SKM-1 (cell line): ENCODE measurements at regions not wholly inside any gene's neighbourhood (a gene's known extent, or its start where the extent isn't known, plus 50 kb on each side); places are given as distances from the start of the nearest gene placed in this dataset.

Experiments
- DNase-seq: peaks from one replicate; lab custom pipeline; 2025; ENCODE audit not compliant: unreplicated experiment; lab: John Stamatoyannopoulos, UW

GRCh38 chr12:89906824-89907223 is 198.2 kb upstream of the ATP2B1 start:
- DNase-seq, result no peak

DNA sequence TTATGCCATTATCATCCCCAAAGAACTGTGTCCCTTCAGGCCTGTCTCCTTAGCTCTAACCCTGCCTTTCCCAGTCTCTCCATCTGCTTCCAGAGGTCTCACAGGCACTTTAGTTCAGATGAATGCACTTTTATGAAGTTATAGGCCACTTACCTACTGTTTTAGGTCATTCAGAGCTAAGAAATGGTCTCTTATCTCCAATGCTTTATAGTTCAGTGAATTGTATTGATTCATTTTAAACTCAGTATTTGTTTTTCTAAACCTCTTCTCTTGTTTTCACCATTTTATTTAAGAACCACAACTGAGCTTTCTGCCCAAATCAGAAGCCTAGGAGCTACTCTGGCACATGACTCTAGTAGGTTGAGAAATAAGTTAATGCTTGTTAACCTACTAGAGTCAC is 197.5 kb upstream of the ATP2B1 start:
- no peak for DNase-seq

- DNase-seq, result no peak
Measured at GRCh38 chr12:89901906-89902642, 193.4 kb upstream of the ATP2B1 start.

GRCh38 chr12:89901319-89901718 is 192.7 kb upstream of the ATP2B1 start:
- no peak for DNase-seq

DNA sequence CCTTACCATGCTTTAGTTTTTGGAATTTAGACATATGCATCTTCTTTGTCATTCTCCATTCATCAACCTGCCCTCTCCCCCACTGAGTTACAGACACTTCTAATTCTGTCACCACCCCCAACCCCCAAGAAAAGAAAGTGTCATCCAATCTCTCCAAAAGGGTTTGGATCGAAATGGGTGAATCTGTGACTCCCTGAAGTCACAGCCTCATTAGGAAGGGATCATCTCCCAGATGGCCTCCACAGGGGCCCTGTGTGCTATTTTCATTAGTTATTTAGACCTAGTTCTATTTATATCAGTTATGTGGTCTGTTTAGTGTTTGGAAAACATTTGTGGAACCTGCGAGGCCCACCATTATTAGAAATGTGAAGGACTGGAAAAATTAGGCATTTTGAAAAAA is 191.0 kb upstream of the ATP2B1 start:
- no peak for DNase-seq

GRCh38 chr12:89895591-89895990 is 187.0 kb upstream of the ATP2B1 start:
- no peak for DNase-seq

DNA sequence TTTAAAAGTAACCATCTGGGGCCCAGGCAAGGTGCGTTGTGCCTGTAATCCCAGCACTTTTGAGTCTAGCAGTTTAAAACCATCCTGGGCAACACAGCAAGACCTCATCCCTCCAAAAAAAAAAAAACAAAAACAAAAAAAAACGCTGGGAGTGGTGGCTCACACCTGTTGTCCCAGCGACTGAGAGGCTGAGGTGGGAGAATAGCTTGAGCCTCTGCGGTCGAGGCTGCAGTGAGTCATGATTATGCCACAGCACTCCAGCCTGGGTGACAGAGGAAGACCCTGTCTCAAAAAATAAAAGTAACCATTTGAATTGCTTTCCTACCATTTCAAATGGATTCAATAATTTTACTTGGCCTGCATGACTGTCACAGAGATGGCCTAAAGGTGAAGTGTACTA is 186.5 kb upstream of the ATP2B1 start:
- DNase-seq, result no peak

DNA sequence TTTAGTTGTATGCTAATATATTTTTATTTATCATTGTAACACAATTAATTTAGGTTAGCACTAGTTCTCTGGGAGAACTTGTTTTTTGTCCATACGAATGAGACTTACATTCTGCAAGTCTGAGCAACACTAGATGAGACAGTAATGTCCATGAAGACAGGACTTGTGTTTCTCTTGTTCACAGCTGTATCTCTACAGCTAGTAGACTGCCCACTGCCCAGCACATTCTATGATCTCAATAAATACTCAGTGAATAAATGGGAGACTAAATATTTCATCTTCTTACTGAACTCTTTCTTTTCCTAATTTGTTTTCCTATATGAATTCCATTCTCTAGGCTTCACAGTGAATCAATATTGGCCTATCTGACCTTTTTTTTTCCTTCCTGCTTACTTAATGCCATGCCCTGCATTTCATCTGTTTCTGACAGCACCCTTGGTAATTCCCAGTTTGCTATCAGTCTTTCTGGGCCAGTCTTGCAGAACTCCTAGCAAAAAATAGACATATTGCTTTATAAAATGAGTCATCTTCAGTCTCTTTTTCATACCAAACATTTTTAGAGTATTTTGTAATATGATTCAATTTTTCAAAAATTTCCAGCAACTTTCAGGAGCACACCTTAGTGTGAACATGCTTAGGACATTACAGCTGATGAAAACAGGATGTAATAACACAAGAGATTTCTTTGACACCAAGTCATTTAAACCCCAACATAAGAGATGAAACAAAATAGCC is 185.5 kb upstream of the ATP2B1 start:
- no peak for DNase-seq

DNA sequence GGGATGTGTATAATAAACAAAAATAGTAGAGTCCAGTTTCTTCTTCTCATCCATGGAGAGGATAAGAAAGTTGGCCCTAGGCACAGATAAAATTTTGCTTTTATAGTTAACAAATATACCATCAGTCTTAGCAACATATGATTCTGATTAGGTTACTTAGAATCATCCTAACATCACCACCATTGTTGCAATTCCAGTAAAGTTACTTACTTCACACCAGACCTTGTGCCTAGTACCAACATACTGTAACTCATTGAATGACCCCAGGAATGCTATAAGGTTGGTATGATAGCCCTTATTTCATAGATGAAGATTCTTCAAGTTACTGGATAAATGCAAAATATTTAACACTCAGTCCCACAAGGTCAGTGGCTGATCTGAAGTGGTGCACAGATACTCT is 183.8 kb upstream of the ATP2B1 start:
- no peak for DNase-seq

DNA sequence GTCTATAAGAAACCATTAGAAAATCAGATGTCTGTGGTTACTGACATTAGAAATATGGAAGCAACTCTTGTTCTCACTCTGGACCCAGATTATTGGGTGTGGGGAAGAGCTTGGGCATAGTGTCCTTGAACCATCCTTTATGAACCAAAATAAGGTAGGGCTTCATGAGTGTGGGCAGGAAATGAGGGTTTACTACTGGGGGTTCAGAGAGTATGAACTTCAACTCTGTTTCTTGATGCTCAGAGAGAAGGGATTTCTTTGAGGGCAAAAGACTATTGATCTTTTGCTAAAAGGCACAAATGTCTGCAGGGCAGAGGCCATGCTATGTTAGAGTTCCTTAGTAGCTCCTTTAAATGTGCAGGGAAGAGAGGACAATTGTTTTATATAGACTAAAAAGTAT is 183.3 kb upstream of the ATP2B1 start:
- no peak for DNase-seq

DNA sequence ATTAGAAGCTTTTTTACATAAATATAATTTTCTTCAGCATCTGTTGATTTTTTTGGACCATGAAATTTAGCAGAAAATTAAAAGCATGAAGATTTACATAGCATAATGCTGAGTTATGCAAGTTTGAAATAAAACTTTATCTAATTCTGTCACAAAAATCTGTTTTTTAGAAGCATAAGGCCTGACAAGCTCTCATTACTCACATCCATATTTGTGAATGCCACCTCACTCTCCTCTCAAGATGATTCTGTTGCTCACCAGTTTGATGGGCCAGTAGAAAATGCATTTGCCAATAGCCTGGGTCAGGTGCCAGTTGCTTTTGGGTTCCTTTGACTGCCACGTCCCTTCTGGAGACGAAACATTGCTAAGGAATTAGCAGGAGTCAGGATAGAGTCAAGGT is 181.5 kb upstream of the ATP2B1 start:
- no peak for DNase-seq

- no peak for DNase-seq
Measured at GRCh38 chr12:89889062-89889461, 180.4 kb upstream of the ATP2B1 start.

DNA sequence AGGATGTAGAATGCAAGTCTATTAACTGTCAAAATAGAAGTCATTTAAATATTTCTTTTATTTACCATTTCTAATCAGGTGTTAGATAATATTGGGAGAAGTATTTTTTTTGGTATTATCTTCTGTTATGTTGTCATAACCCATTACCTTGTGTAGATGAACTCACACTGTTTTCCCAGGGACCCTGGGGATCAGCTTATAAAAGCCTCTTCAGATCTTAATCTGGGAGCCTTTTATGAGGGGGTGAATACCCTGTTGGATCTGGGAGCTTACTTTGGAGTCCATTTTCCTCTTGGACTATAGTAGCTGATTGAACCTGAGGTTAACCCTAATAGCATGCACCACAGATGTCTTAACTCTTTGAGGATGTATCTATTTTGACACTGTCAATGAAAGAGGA is 176.3 kb upstream of the ATP2B1 start:
- no peak for DNase-seq

DNA sequence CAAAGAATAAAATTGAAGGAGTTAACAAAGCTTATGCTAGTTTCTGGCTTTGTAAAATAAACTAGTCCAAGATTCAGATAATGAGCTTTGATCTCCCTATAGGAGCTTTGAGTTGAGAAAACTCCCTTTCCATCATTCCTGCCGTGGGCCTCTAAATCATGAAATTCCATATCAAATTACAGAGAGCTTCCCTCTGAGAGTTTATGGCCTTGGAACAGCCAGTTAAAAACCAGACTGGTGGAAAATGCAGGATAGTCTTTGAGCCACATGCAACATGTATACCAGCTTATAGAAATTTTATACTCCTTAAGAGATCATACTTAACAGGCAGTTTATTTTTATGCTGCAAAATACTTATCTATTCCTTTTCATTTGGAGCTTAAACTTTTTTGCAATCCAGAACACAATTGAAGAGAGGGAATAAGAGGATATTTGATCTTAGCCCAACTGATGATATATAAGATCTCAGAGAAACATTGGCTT is 175.8 kb upstream of the ATP2B1 start:
- DNase-seq, result no peak

- DNase-seq, result no peak
Measured at GRCh38 chr12:89883630-89884389, 175.2 kb upstream of the ATP2B1 start.

DNA sequence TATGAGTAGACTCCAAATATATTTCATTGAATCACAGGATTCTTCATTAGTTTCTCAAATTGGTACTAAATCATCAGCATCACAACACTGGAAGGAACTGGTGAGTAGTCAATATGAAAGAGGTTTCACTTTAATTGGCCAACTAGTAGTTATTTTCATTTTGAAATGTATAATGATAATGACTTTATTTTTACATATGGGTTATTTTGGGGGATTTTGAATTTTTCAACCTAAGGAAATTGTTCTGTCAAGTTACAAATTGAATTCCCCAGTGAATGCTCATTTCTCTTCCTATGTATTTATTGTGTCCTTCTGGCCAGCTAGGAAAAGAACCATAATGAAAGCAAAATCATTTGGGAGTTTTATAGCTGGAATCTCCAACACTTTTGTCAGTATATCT is 174.2 kb upstream of the ATP2B1 start:
- DNase-seq, result no peak

DNA sequence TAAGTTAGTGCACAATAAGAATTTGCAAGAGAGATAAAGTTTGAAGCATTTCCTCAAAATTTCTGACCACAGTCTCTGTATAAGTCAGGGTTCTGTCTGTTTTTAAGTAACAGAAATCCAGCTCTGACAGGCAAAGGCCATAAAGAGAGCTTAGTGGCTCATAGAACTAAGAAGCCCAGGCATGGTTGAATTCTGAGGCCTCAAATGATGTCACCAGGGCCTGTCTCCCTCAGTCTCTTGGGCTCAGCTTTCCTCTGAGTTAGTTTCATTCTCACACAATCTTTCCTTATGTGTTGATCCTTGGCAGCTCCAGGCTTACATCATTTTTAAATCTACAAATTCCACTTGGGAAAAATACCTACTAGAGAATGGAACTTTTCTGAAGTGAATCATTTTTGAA is 173.4 kb upstream of the ATP2B1 start:
- no peak for DNase-seq

DNA sequence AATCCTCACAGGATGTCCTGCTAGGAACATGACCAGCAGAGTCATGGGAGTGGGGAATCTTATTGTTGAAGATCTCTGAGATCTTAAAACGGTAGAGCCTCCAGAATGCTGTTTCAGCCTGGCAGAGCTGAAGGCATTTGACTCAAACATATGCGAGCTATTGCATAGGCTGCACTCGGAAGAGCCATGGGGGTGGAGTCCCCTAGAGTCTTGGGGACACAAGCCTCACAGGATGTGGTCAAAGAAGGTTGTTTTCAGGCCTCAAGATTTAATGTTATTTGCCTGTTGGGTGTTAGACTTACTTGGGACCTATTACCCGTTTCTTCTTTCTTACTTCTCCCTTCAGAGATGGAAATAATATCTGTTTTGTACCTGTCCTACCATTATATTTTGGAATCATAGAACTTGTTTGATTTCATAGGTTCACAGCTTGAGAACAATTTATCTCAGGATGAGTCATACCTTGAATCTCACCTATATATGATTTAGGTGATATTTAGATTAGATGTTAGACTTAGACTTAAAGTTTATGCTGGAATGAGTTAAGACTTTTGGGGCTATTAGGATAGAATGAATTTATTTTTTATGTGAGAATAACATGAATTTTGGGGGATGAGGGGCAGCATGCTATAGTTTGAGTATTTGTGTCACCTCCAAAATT is 172.2 kb upstream of the ATP2B1 start:
- DNase-seq, result no peak

- no peak for DNase-seq
Measured at GRCh38 chr12:89879766-89880165, 171.1 kb upstream of the ATP2B1 start.

DNA sequence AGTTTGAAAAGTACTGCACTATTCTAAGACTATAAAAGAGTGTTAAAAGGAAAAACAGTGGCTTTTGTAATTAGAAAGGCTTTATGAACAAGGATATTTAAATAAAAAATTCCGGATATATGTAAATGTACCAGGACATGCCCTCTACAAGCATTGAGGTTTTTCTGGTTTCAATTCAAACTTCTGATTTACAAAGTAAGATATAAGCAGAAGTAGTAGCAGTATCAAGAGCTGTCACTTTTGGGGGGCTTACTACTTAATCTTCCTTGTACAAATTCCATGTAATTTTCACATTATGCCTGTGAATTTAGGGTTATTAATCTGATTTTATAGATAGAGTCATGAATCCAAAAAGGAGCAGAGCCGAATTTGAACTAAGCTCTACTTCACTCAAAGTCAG is 170.3 kb upstream of the ATP2B1 start:
- no peak for DNase-seq

DNA sequence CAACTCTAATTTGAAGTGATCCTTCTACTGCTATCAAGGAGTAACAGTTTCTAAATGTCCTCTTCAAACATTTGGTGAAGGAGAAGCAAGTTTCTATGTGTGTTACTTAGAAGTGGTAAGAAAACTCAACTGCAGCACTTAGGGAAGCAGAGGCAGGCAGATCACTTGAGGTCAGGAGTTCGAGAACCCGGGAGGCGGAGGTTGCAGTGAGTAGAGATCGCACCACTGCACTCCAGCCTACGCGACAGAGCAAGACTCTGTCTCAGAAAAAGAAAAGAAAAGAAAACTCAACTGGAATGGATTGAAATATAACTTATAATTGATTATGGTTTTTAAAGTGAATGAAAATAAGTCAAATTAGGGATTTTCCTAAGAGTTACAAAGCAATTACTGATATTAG is 169.7 kb upstream of the ATP2B1 start:
- no peak for DNase-seq
